Prostate gland (tissue), 2 donors: ENCODE measurements at regions not wholly inside any gene's neighbourhood (a gene's known extent, or its start where the extent isn't known, plus 50 kb on each side); places are given as distances from the start of the nearest gene placed in this dataset.

ENCODE experiments used
- DNase-seq: peaks from one replicate; pipeline ENCODE4 v3.0.0-alpha.2; 2019; ENCODE audit warnings: low spot score
- H3K27ac ChIP-seq, 2 donors: fragments of 200-600 bp; sonication (generic); 2 replicates each; pipeline ENCODE4 v1.5.1; 2017 to 2019
- H3K27me3 ChIP-seq: fragments of 200-600 bp; sonication (generic); replicated peaks from 2 replicates; pipeline ENCODE4 v1.5.1; 2019; ENCODE audit not compliant: insufficient read depth
- H3K36me3 ChIP-seq, 2 donors: fragments of 200-600 bp; sonication (generic); 1 replicate in 1 of 2; 2 replicates in 1 of 2; pipeline versions ENCODE4 v1.5.1 to v1.8.1; 2017 to 2019
- H3K4me1 ChIP-seq: fragments of 200-600 bp; sonication (generic); replicated peaks from 2 replicates; pipeline ENCODE4 v1.5.1; 2019
- H3K4me3 ChIP-seq, 2 donors: fragments of 200-600 bp; sonication (generic); 2 replicates each; pipeline ENCODE4 v1.5.1; 2017 to 2019
- H3K9me3 ChIP-seq: fragments of 200-600 bp; sonication (generic); 2 replicates; pipeline ENCODE4 v1.5.1; 2017
- POLR2A ChIP-seq: fragments of 450-650 bp; IDR thresholded peaks from one replicate; pipeline ENCODE4 v1.6.1; 2016; ENCODE audit warnings: antibody characterized with exemption, mild to moderate bottlenecking
- POLR2AphosphoS5 ChIP-seq: sonication (generic); formaldehyde crosslinking; IDR thresholded peaks from one replicate; pipeline ENCODE4 v1.6.1; 2017; ENCODE audit warnings: antibody characterized with exemption
- WGBS: methylation state at CpG from one replicate; pipeline ENCODE4 v1.1.5; 2018; 5-methylcytosine and 5-hydroxymethylcytosine counted together
- intact Hi-C: fragments of 100-400 bp; cut with DNase I; formaldehyde crosslinking; loops from one replicate; pipeline ENCODE4 v1.14.2; 2022
- TF ChIP-seq, protein P1 (sequence below), 4 experiments: fragments of 200-600 bp in 2 of 4; fragments of 450-650 bp in 2 of 4; sonication (generic) in 2 of 4; IDR thresholded peaks; 1 replicate in 3 of 4; 2 replicates in 1 of 4; pipeline ENCODE4 v1.5.1; 2016 to 2019; ENCODE audit warnings: antibody characterized with exemption in 4 of 4, mild to moderate bottlenecking in 2 of 4, moderate library complexity in 2 of 4

DNA sequence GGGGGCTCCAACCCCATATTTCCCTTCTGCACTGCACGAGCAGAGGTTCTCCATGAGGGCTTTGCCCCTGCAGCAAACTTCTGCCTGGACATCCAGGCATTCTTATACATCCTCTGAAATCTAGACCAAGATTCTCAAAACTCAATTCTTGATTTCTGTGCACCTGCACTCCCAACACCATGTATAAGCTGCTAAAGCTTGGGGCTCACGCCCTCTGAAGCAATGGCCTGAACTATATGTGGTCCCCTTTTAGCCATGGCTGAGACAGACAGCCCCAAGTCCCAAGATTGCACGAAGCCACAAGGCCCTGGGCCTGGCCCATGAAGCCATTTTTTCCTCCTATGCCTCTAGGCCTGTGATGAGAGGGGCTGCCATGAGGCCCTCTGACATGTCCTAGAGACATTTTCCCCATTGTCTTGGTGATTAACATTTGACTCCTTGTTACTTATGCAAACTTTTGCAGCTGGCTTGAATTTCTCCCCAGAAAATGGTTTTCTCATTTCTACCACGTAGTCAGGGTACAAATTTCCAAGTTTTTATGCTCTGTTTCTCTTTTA is 468.0 kb upstream of the SLIT2 start:
- intact Hi-C loops, result no loop called here
- Histone ChIP-seq H3K4me3 (no peak overlapping the region), H3K36me3 (no peaks in the 10 kb centered on the region), H3K4me1 (no peaks in the 10 kb centered on the region), H3K27me3 (no peaks in the 10 kb centered on the region), H3K27ac (no peak overlapping the region), H3K9me3 (no peaks in the 10 kb centered on the region)
- TF ChIP-seq POLR2AphosphoS5, result no peak
- TF ChIP-seq, protein P1, sequence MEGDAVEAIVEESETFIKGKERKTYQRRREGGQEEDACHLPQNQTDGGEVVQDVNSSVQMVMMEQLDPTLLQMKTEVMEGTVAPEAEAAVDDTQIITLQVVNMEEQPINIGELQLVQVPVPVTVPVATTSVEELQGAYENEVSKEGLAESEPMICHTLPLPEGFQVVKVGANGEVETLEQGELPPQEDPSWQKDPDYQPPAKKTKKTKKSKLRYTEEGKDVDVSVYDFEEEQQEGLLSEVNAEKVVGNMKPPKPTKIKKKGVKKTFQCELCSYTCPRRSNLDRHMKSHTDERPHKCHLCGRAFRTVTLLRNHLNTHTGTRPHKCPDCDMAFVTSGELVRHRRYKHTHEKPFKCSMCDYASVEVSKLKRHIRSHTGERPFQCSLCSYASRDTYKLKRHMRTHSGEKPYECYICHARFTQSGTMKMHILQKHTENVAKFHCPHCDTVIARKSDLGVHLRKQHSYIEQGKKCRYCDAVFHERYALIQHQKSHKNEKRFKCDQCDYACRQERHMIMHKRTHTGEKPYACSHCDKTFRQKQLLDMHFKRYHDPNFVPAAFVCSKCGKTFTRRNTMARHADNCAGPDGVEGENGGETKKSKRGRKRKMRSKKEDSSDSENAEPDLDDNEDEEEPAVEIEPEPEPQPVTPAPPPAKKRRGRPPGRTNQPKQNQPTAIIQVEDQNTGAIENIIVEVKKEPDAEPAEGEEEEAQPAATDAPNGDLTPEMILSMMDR (IDR thresholded peaks at IDR 0.05), result no peak
- no peak for TF ChIP-seq POLR2A
- 79% methylated on average over 4 of the region's 4 CpGs for WGBS
- DNase-seq, result no peak

DNA sequence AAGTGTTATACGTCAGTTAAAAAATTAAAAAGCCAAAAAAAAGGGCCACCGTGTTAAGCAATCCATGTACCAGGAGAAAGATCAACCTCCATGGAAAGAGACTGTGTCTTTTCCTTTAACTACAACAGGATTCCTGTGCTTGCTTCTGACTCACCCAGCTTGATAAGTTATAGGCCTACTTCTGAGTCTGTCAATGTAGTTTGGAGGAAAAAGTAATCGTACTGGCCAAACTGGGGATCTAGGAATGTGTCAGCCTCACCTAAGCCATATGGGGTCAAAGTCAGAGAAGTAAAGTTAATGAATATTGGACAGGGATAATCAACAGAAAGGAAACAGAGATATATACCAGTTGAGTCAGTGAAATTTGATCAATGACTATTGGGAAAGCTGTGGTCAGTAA is 470.8 kb upstream of the SLIT2 start:
- TF ChIP-seq, protein P1 (IDR thresholded peaks at IDR 0.05), result no peak
- TF ChIP-seq POLR2AphosphoS5 (no peak), POLR2A (no peak)
- H3K9me3 ChIP-seq, result no peaks in the 10 kb centered on the region
- 97% methylated on average over 3 of the region's 3 CpGs for WGBS
- no peaks in the 10 kb centered on the region for H3K36me3 ChIP-seq
- intact Hi-C loops, result no loop called here
- no peak overlapping the region for H3K27ac ChIP-seq
- no peak overlapping the region for H3K4me3 ChIP-seq
- DNase-seq, result no peak
- H3K27me3 ChIP-seq, result no peaks in the 10 kb centered on the region
- H3K4me1 ChIP-seq, result no peaks in the 10 kb centered on the region

DNA sequence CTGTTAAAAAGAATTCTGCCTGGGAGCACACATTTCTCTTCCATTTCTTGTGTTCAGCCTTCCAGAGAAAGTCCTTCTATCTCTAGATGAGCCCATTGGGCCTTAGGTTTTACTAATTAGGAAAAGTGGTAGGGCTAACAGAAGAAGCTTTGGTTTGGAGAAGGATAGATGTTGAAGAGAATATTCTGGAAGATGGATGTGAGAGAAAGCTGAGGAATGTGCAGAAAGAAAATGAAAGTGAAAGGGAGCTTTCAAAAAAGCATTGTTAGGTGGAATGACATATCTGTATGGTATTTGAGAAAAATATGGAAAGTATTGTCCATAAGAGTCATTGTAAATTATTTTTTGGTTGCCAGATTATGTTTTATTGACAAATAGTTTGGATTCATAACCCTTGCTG is 474.8 kb upstream of the SLIT2 start:
- intact Hi-C loops, result no loop called here
- no peaks in the 10 kb centered on the region for H3K27me3 ChIP-seq
- TF ChIP-seq, protein P1 (IDR thresholded peaks at IDR 0.05), result no peak
- no peak for TF ChIP-seq POLR2A
- TF ChIP-seq POLR2AphosphoS5, result no peak
- H3K9me3 ChIP-seq, result no peaks in the 10 kb centered on the region
- H3K4me1 ChIP-seq, result no peaks in the 10 kb centered on the region
- H3K36me3 ChIP-seq, result no peaks in the 10 kb centered on the region
- DNase-seq, result no peak
- no peak overlapping the region for H3K27ac ChIP-seq
- H3K4me3 ChIP-seq, result no peak overlapping the region

DNA sequence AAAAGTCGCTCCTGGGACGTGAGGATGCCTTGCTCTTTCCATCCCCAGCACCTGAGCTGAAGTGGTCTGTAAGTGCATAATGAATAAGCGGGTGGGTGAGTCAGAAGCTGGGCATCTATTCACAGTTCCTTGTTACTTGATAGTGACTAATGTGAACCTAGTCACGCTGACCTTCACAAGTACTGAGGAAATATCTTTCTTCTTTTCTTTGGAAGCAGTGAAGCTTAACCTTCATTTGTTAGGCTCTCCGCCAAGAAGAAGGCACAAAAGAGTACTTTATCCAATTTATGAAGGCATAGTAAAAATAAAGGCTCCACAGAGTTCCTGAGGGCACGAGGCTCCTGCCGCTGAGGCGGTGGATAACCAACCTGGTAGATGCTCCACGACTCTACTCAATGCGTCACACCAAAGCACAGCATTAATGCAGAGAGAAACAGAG is 475.7 kb upstream of the SLIT2 start:
- TF ChIP-seq, protein P1 (IDR thresholded peaks at IDR 0.05), result no peak
- WGBS, result 45% methylated on average over 10 of the region's 10 CpGs
- Histone ChIP-seq H3K4me3 (no peak overlapping the region), H3K9me3 (no peaks in the 10 kb centered on the region), H3K4me1 (no peaks in the 10 kb centered on the region), H3K27ac (no peak overlapping the region), H3K36me3 (no peaks in the 10 kb centered on the region), H3K27me3 (no peaks in the 10 kb centered on the region)
- no peak for DNase-seq
- intact Hi-C loops, result no loop called here

DNA sequence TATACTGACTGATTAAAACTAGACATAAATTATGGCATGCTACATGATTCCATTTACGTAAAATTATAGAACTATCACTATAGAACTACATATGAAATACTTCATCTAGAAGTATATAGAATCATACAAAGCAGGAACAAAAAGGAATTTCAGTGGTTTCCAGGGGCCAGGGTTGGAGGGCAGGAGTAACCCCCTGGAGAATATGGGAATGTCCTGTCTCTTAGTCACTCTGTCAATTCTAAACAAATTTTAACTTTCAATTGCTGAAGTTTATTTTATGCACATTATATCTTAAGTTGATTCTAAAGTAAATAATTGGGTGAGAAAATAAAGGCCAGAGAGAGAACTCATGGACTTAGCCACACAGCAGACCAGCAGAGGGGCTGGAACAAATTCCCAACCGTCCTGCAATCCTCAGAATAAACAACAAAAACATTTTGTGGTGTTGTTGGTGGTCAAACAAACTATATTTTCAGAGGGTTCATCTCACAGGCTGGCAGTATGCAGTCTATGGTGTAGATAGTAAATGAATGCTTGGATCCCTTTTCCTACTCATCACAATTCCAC is 476.9 kb upstream of the SLIT2 start:
- H3K27me3 ChIP-seq, result no peaks in the 10 kb centered on the region
- TF ChIP-seq, protein P1 (IDR thresholded peaks at IDR 0.05), result no peak
- no peak for TF ChIP-seq POLR2A
- no peak for TF ChIP-seq POLR2AphosphoS5
- intact Hi-C loops, result no loop called here
- 91% methylated on average over 2 of the region's 2 CpGs for WGBS
- no peak overlapping the region for H3K27ac ChIP-seq
- no peaks in the 10 kb centered on the region for H3K9me3 ChIP-seq
- no peak overlapping the region for H3K4me3 ChIP-seq
- no peaks in the 10 kb centered on the region for H3K36me3 ChIP-seq
- H3K4me1 ChIP-seq, result no peaks in the 10 kb centered on the region
- no peak for DNase-seq
